ENCODE measurements at regions not wholly inside any gene's neighbourhood (a gene's known extent, or its start where the extent isn't known, plus 50 kb on each side); places are given as distances from the start of the nearest gene placed in this dataset.

DNA sequence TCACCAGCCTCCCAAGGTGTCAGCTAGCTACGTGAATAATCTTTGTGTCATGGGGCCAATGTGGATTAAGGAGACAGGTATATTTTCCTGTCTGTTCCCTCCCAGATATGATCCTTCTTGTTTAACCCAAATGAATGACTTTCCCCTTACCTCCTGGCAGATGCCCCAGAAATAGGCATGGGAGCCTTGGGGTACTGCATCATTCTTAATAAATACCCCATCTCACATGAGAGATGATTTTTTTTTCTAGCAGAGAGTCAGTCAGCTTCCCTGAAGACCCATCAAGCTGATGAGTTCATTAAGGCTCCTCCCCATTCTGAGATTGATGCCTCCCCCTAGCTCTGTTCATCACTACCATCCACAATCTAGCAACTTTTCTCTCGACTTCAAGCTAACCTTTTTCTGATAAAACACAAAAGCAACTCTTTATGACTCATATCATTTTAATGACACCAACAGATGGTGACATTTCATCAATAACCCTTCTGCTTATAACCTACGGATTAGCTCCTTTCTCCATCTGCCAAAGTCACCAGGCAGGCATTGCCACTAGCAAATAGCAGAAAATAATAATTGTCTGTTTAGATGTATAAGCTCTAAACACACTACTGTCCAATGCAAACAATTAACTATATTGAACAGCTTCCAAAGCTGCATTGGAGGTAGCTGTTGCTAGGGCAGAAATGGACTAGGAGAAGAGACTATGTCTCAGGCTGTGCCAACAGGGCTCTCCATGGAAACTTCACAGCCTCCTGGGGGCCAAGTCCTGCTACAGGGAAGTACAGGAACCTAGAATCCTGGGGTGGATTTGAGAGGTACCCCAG lies 143.7 kb downstream of the ACER2 start:
- TF ChIP-seq, protein P1, sequence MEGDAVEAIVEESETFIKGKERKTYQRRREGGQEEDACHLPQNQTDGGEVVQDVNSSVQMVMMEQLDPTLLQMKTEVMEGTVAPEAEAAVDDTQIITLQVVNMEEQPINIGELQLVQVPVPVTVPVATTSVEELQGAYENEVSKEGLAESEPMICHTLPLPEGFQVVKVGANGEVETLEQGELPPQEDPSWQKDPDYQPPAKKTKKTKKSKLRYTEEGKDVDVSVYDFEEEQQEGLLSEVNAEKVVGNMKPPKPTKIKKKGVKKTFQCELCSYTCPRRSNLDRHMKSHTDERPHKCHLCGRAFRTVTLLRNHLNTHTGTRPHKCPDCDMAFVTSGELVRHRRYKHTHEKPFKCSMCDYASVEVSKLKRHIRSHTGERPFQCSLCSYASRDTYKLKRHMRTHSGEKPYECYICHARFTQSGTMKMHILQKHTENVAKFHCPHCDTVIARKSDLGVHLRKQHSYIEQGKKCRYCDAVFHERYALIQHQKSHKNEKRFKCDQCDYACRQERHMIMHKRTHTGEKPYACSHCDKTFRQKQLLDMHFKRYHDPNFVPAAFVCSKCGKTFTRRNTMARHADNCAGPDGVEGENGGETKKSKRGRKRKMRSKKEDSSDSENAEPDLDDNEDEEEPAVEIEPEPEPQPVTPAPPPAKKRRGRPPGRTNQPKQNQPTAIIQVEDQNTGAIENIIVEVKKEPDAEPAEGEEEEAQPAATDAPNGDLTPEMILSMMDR (IDR thresholded peaks at IDR 0.05; ENCODE audit: borderline replicate concordance, insufficient read depth, low read depth, low read length) = no peak
- H3K4me3 ChIP-seq (ENCODE audit: low read depth, low read length) = no peak overlapping the region

DNA sequence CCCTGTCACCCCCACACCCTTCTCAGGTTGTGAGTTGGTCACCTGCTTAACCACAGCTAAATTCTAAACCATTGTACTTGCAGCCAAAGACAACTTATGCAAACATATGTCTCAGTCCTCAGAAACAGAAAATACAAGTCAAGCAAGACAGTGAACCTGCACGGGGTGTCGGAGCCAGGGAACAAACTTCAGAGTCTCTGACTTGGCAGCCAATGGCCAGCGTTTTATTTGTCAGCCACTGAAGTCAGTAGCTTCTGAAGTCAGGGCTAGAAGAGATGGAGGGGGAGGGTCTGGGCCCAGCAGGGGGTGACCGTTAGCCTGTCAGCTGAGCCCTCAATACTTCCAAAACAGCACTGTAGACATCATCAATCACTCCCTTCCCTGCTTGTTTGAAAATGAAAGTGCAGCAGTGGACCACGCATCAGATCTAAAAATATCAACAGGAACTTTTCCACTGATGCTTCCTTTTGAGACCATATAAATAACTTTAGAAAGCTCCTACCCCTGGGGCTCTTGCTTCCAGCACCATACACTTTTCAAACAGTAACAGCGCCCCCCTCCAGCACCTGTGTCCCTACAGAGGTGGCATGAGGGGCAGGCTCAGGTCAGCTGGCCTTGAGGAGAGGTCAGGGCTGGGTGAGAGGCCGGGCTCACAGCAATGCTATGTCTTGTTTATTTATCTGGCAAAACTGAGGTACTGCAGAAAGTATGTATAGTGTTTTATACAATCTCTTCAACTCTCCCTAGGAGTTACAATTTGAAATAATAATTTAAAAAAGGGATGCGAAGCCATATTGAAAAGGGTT lies 142.5 kb downstream of the ACER2 start:
- TF ChIP-seq, protein P1 (IDR thresholded peaks at IDR 0.05; ENCODE audit: borderline replicate concordance, insufficient read depth, low read depth, low read length) = no peak
- no peak overlapping the region for H3K4me3 ChIP-seq (ENCODE audit: low read depth, low read length)

DNA sequence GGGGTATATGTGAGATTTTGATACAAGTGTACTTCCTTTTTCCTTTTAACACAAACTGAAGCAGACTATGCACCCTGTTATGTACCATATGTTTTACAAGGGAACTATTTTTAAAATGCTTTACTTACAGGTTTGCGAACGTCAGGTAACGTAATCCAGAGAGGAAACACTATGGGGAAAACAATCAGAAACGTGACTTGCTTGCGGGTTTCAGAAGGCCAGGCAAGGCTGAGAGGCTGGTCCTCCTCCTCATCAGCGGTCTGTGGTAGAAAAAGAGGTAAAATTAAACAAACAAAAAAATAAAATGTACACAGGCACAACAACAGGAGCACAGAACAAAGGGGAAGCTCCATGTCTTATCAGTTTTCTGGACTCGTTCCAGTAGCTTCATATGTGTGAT lies 141.2 kb downstream of the ACER2 start:
- H3K4me3 ChIP-seq (ENCODE audit: low read depth, low read length) = no peak overlapping the region
- TF ChIP-seq, protein P1 (IDR thresholded peaks at IDR 0.05; ENCODE audit: borderline replicate concordance, insufficient read depth, low read depth, low read length) = no peak

DNA sequence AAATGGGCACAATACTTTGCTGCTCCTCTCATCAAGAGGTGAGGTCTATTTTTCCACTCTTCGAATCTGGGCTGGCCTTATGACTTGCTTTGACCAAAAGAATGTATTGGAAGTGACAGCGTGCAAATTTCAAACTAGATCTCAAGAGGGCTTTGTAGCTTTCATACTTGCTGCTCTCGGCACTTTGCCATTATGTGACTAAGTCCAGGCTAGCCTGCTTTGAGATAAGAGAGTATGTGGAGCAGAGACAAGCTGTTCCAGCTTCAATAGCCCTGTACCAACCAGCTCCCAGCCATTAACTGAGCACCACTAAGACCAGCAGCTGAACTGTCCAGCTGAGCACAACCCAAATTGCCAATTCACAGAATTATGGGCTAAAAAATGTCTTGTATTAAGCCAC lies 124.6 kb downstream of the ACER2 start:
- TF ChIP-seq, protein P1 (IDR thresholded peaks at IDR 0.05; ENCODE audit: borderline replicate concordance, insufficient read depth, low read depth, low read length) = no peak
- no peak overlapping the region for H3K4me3 ChIP-seq (ENCODE audit: low read depth, low read length)

DNA sequence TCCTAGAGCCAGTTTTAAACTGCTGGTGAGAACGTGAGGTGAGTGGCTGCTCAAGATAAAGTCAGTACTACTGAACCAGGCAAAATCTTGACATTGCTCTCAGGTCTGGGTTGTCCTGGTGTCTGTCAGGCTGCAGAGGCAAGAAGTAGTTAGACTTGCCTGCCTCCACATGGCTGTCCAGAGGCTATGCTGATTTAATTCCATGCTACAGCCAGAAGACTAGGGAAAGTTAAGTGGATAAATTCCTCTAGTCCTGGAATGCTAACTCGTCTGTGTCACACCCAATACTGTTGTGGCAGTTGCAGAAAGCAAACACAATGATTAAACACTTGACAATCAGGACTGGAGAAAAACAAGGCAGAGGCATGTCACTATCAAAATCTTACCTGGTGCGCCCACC lies 118.9 kb downstream of the ACER2 start:
- no peak overlapping the region for H3K4me3 ChIP-seq (ENCODE audit: low read depth, low read length)
- TF ChIP-seq, protein P1 (IDR thresholded peaks at IDR 0.05; ENCODE audit: borderline replicate concordance, insufficient read depth, low read depth, low read length) = no peak

DNA sequence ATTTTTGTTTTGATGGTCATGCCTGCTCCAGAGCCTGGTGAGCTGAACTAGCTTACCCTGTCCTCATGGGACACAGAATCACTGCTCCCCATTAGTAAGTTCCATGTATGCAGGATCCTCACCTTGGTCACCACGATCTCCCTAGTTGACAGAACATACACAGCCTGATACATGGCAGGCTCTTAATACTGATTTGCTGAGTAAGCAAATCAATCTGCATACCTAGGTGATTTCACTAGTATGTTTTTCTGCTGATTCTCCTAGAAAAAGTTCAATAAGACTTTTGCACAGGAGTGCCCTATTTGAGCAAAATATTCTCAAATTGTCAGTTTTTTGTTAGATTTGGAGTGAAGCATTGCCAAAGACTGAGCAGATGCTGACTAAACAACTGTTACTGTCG lies 113.7 kb downstream of the ACER2 start:
- no peak overlapping the region for H3K4me3 ChIP-seq (ENCODE audit: low read depth, low read length)
- TF ChIP-seq, protein P1 (IDR thresholded peaks at IDR 0.05; ENCODE audit: borderline replicate concordance, insufficient read depth, low read depth, low read length) = no peak
